ENCODE measurements at regions not wholly inside any gene's neighbourhood (a gene's known extent, or its start where the extent isn't known, plus 50 kb on each side); places are given as distances from the start of the nearest gene placed in this dataset.

- no peak for DNase-seq (ENCODE audit: low spot score in 2 of 2)
- no peaks in the 10 kb centered on the region for H3K9me3 ChIP-seq
- H3K27ac ChIP-seq, result no peak overlapping the region
- H3K4me1 ChIP-seq, result no peaks in the 10 kb centered on the region
- no peaks in the 10 kb centered on the region for H3K27me3 ChIP-seq
- TF ChIP-seq, protein P1, sequence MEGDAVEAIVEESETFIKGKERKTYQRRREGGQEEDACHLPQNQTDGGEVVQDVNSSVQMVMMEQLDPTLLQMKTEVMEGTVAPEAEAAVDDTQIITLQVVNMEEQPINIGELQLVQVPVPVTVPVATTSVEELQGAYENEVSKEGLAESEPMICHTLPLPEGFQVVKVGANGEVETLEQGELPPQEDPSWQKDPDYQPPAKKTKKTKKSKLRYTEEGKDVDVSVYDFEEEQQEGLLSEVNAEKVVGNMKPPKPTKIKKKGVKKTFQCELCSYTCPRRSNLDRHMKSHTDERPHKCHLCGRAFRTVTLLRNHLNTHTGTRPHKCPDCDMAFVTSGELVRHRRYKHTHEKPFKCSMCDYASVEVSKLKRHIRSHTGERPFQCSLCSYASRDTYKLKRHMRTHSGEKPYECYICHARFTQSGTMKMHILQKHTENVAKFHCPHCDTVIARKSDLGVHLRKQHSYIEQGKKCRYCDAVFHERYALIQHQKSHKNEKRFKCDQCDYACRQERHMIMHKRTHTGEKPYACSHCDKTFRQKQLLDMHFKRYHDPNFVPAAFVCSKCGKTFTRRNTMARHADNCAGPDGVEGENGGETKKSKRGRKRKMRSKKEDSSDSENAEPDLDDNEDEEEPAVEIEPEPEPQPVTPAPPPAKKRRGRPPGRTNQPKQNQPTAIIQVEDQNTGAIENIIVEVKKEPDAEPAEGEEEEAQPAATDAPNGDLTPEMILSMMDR (IDR thresholded peaks at IDR 0.05), result no peak
- H3K36me3 ChIP-seq, result no peaks in the 10 kb centered on the region
- H3K4me3 ChIP-seq, result no peak overlapping the region
- intact Hi-C loops (cut with DNase I), result no loop called here
These were observed 177.0 kb downstream of the TENT5A start for GRCh38 chr6:81575442-81575841.

DNA sequence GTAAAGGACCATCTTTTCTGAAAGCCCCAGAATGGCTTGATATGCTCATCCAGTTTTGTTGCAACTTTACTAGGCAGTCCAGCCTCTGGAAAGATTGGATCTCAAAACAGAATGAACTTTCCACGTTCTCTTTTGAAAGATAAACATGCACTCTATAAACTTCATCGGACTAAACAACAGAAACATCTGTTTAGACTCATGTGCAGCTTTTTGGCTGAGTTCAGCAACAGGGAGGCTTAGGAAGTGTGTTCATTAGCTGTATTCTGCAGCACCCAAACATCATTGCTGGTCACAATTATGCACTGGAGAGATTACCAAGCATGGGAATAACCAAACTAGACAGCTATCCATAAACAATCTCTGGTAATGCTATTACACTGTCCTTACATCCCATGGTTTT is 180.5 kb downstream of the TENT5A start:
- DNase-seq (ENCODE audit: low spot score in 2 of 2), result no peak
- Histone ChIP-seq H3K27ac (no peak overlapping the region), H3K4me3 (no peak overlapping the region), H3K36me3 (no peaks in the 10 kb centered on the region), H3K27me3 (no peaks in the 10 kb centered on the region), H3K4me1 (no peaks in the 10 kb centered on the region), H3K9me3 (no peaks in the 10 kb centered on the region)
- TF ChIP-seq, protein P1 (IDR thresholded peaks at IDR 0.05), result no peak
- intact Hi-C loops (cut with DNase I), result no loop called here

GRCh38 chr6:81570681-81571080 is 181.8 kb downstream of the TENT5A start:
- Histone ChIP-seq H3K9me3 (no peaks in the 10 kb centered on the region), H3K27me3 (no peaks in the 10 kb centered on the region), H3K27ac (no peak overlapping the region), H3K4me1 (no peaks in the 10 kb centered on the region), H3K4me3 (no peak overlapping the region), H3K36me3 (no peaks in the 10 kb centered on the region)
- no peak for DNase-seq (ENCODE audit: low spot score in 2 of 2)
- intact Hi-C loops (cut with DNase I), result no loop called here
- TF ChIP-seq, protein P1 (IDR thresholded peaks at IDR 0.05), result no peak

DNA sequence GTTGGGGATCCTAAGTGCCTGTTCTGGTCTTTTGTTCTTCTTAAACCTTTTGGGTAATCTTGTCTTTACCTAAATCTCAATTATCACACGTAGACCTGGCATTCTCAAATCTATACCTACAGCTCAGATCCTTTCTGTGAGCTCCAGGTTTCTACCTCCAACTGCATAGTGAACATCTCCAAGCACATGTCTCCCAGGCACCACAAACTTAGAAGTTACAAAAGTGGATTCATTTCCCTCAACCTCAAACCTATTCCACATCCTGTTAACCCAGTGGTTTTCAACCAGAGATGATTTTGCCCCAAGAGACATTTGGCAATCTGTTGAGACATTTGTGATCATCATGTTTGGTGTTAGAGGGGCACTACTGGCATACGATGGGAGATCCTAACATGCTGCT is 183.5 kb downstream of the TENT5A start:
- H3K4me1 ChIP-seq, result peaks cover 0 to 3% of the 10 kb centered on the region in 2 donors
- intact Hi-C loops (cut with DNase I), result no loop called here
- TF ChIP-seq, protein P1 (IDR thresholded peaks at IDR 0.05), result no peak

GRCh38 chr6:81565071-81565470 is 187.4 kb downstream of the TENT5A start:
- TF ChIP-seq, protein P1 (IDR thresholded peaks at IDR 0.05), result no peak
- DNase-seq (ENCODE audit: low spot score in 2 of 2), result no peak
- H3K36me3 ChIP-seq, result no peaks in the 10 kb centered on the region
- H3K4me1 ChIP-seq, result peaks cover 3 to 12% of the 10 kb centered on the region in 2 donors
- intact Hi-C loops (cut with DNase I), result no loop called here
- no peaks in the 10 kb centered on the region for H3K27me3 ChIP-seq
- H3K27ac ChIP-seq, result no peak overlapping the region
- H3K4me3 ChIP-seq, result no peak overlapping the region
- H3K9me3 ChIP-seq, result no peaks in the 10 kb centered on the region

More for the DNA sequence above, 183.5 kb downstream of the TENT5A start:
- no peak overlapping the region for H3K27ac ChIP-seq
- no peaks in the 10 kb centered on the region for H3K27me3 ChIP-seq
- no peak overlapping the region for H3K4me3 ChIP-seq
- DNase-seq (ENCODE audit: low spot score in 2 of 2), result no peak
- H3K9me3 ChIP-seq, result no peaks in the 10 kb centered on the region
- H3K36me3 ChIP-seq, result no peaks in the 10 kb centered on the region

- intact Hi-C loops (cut with DNase I), result no loop called here
- H3K27ac ChIP-seq, result no peak overlapping the region
These were observed 187.9 kb downstream of the TENT5A start for GRCh38 chr6:81564470-81565068.

More at GRCh38 chr6:81564470-81565068, 187.9 kb downstream of the TENT5A start:
- DNase-seq (ENCODE audit: low spot score in 2 of 2), result no peak
- TF ChIP-seq, protein P1 (IDR thresholded peaks at IDR 0.05), result no peak
- Histone ChIP-seq H3K4me1 (peaks cover 3 to 12% of the 10 kb centered on the region in 2 donors), H3K36me3 (no peaks in the 10 kb centered on the region), H3K4me3 (no peak overlapping the region), H3K27me3 (no peaks in the 10 kb centered on the region), H3K9me3 (no peaks in the 10 kb centered on the region)
